Sigmoid colon (tissue), 6 donors: ENCODE measurements at regions not wholly inside any gene's neighbourhood (a gene's known extent, or its start where the extent isn't known, plus 50 kb on each side); places are given as distances from the start of the nearest gene placed in this dataset.

Experiments used
- DNase-seq: peaks from one replicate; pipeline ENCODE4 v3.0.0-alpha.2; 2019
- H3K27ac ChIP-seq, 4 donors: fragments of 200-600 bp; sonication (generic); one replicate each; pipeline ENCODE4 v1.5.1; 2016 to 2019; ENCODE audit warnings: mild to moderate bottlenecking in 1 of 4
- H3K27me3 ChIP-seq, 3 donors: fragments of 200-600 bp; sonication (generic); one replicate each; pipeline ENCODE4 v1.5.1; 2019; ENCODE audit warnings: mild to moderate bottlenecking in 1 of 3
- H3K36me3 ChIP-seq, 4 donors: fragments of 200-600 bp; sonication (generic); one replicate each; pipeline ENCODE4 v1.5.1; 2016 to 2019
- H3K4me1 ChIP-seq, 4 donors: fragments of 200-600 bp; sonication (generic); one replicate each; pipeline ENCODE4 v1.5.1; 2017 to 2019
- H3K4me3 ChIP-seq, 4 donors: fragments of 200-600 bp; sonication (generic); one replicate each; pipeline ENCODE4 v1.5.1; 2017 to 2019; ENCODE audit warnings: mild to moderate bottlenecking in 2 of 4, moderate library complexity in 1 of 4
- H3K9me3 ChIP-seq, 4 donors: fragments of 200-600 bp in 3 of 4; sonication (generic) in 3 of 4; one replicate each; pipeline versions ENCODE4 v1.5.1 to v1.6.1; 2013 to 2019
- EP300 ChIP-seq, 4 donors: sonication (generic); formaldehyde crosslinking; IDR thresholded peaks; one replicate each; pipeline ENCODE4 v1.6.1; 2017; ENCODE audit warnings: antibody characterized with exemption in 4 of 4
- POLR2A ChIP-seq, 2 donors: fragments of 450-650 bp; IDR thresholded peaks; one replicate each; pipeline ENCODE4 v1.6.1; 2016; ENCODE audit warnings: antibody characterized with exemption in 2 of 2, mild to moderate bottlenecking in 2 of 2, moderate library complexity in 2 of 2
- POLR2AphosphoS5 ChIP-seq, 4 donors: sonication (generic); formaldehyde crosslinking; IDR thresholded peaks; one replicate each; pipeline ENCODE4 v1.6.1; 2017; ENCODE audit warnings: antibody characterized with exemption in 4 of 4
- WGBS, 2 donors: extraction: QIAGEN DNeasy Blood & Tissue Kit; methylation state at CpG; one replicate each; pipeline ENCODE4 v1.1.7; 2013; 5-methylcytosine and 5-hydroxymethylcytosine counted together
- intact Hi-C: fragments of 100-400 bp; cut with DNase I; formaldehyde crosslinking; loops from one replicate; pipeline ENCODE4 v1.15.1; 2023
- TF ChIP-seq, protein P1 (sequence below), 4 experiments: fragments of 450-650 bp in 3 of 4; fragments of 200-600 bp in 1 of 4; IDR thresholded peaks; one replicate each; pipeline ENCODE4 v1.5.1; 2016 to 2019; ENCODE audit warnings: antibody characterized with exemption in 4 of 4, mild to moderate bottlenecking in 3 of 4, moderate library complexity in 2 of 4
- donor health status: healthy with polysubstance abuse.
- donor health status: healthy.

- intact Hi-C loops = no loop called here
- Histone ChIP-seq H3K36me3 (no peaks in the 10 kb centered on the region), H3K4me3 (no peak overlapping the region), H3K27me3 (no peaks in the 10 kb centered on the region), H3K4me1 (no peaks in the 10 kb centered on the region), H3K9me3 (no peaks in the 10 kb centered on the region), H3K27ac (no peak overlapping the region)
- 100% methylated on average over 1 of the region's 1 CpG for WGBS, 2 donors
- TF ChIP-seq EP300 (IDR thresholded peaks at IDR 0.05) (no peak), POLR2A (IDR thresholded peaks at IDR 0.05) (no peak), POLR2AphosphoS5 (IDR thresholded peaks at IDR 0.05) (no peak)
- TF ChIP-seq, protein P1, sequence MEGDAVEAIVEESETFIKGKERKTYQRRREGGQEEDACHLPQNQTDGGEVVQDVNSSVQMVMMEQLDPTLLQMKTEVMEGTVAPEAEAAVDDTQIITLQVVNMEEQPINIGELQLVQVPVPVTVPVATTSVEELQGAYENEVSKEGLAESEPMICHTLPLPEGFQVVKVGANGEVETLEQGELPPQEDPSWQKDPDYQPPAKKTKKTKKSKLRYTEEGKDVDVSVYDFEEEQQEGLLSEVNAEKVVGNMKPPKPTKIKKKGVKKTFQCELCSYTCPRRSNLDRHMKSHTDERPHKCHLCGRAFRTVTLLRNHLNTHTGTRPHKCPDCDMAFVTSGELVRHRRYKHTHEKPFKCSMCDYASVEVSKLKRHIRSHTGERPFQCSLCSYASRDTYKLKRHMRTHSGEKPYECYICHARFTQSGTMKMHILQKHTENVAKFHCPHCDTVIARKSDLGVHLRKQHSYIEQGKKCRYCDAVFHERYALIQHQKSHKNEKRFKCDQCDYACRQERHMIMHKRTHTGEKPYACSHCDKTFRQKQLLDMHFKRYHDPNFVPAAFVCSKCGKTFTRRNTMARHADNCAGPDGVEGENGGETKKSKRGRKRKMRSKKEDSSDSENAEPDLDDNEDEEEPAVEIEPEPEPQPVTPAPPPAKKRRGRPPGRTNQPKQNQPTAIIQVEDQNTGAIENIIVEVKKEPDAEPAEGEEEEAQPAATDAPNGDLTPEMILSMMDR (IDR thresholded peaks at IDR 0.05) = no peak
- DNase-seq = no peak
Measured at GRCh38 chr2:20560011-20560410, 90.9 kb downstream of the HS1BP3 start.

- H3K9me3 ChIP-seq = no peaks in the 10 kb centered on the region
- no peaks in the 10 kb centered on the region for H3K36me3 ChIP-seq
- peaks cover 0 to 8% (median 6%) of the 10 kb centered on the region in 4 donors for H3K4me1 ChIP-seq
- TF ChIP-seq POLR2AphosphoS5 (IDR thresholded peaks at IDR 0.05) (no peak), EP300 (IDR thresholded peaks at IDR 0.05) (no peak), POLR2A (IDR thresholded peaks at IDR 0.05) (no peak)
- TF ChIP-seq, protein P1 (IDR thresholded peaks at IDR 0.05) = no peak
- no peak overlapping the region for H3K27ac ChIP-seq
- intact Hi-C loops = no loop called here
- no peak overlapping the region for H3K4me3 ChIP-seq
- no peaks in the 10 kb centered on the region for H3K27me3 ChIP-seq
- WGBS, 2 donors = 54 to 66% methylated on average over 5 of the region's 5 CpGs
- DNase-seq = no peak
Measured at GRCh38 chr2:20560891-20561636, 89.8 kb downstream of the HS1BP3 start.

- 78 to 86% methylated on average over 8 of the region's 8 CpGs for WGBS, 2 donors
Measured at GRCh38 chr2:20561637-20562454, 89.1 kb downstream of the HS1BP3 start.

GRCh38 chr2:20562540-20563225 lies 88.2 kb downstream of the HS1BP3 start:
- no peak overlapping the region for H3K27ac ChIP-seq
- no peaks in the 10 kb centered on the region for H3K9me3 ChIP-seq
- H3K27me3 ChIP-seq = no peaks in the 10 kb centered on the region
- H3K4me1 ChIP-seq = peaks cover 0 to 12% (median 8%) of the 10 kb centered on the region in 4 donors
- intact Hi-C loops = no loop called here
- TF ChIP-seq POLR2AphosphoS5 (IDR thresholded peaks at IDR 0.05) (no peak), EP300 (IDR thresholded peaks at IDR 0.05) (no peak)
- TF ChIP-seq, protein P1 (IDR thresholded peaks at IDR 0.05) = no peak
- no peak overlapping the region for H3K4me3 ChIP-seq
- DNase-seq = no peak
- no peaks in the 10 kb centered on the region for H3K36me3 ChIP-seq
- WGBS, 2 donors = 87 to 91% methylated on average over 14 of the region's 14 CpGs

More at GRCh38 chr2:20561637-20562454, 89.1 kb downstream of the HS1BP3 start:
- Histone ChIP-seq H3K36me3 (no peaks in the 10 kb centered on the region), H3K4me3 (no peak overlapping the region), H3K27ac (no peak overlapping the region), H3K9me3 (no peaks in the 10 kb centered on the region), H3K27me3 (no peaks in the 10 kb centered on the region), H3K4me1 (peaks cover 0 to 12% (median 8%) of the 10 kb centered on the region in 4 donors)
- TF ChIP-seq EP300 (IDR thresholded peaks at IDR 0.05) = no peak
- TF ChIP-seq POLR2AphosphoS5 (IDR thresholded peaks at IDR 0.05) = no peak
- TF ChIP-seq, protein P1 (IDR thresholded peaks at IDR 0.05) = no peak
- no peak for TF ChIP-seq POLR2A (IDR thresholded peaks at IDR 0.05)
- DNase-seq = no peak
- intact Hi-C loops = no loop called here
